ENCODE measurements at regions not wholly inside any gene's neighbourhood (a gene's known extent, or its start where the extent isn't known, plus 50 kb on each side); places are given as distances from the start of the nearest gene placed in this dataset.
"Not testable (repeated sequence)": the region's sequence is repeated elsewhere in the genome, so short reads cannot be mapped to it uniquely, and the experiment has no call there.

DNA sequence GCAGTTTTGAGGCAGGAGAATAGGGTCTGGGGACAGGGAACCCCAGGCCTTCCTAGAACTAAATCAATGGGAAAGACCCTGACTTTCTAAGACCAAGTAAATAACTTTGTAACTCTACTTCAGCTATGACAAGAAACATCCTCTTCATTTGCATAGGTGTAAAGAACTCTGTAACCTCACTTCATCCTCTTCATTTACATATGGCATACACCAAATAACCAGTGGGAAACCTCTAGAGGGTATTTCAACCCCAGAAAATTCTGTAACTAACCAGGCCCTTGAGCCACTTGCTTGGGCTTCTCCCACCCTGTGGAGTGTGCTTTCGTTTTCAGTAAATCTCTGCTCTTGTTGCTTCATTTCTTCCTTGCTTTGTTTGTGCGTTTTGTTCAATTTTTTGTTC is 495.6 kb downstream of the SIPA1L2 start:
- no peak for DNase-seq (ENCODE audit: low read depth)

DNA sequence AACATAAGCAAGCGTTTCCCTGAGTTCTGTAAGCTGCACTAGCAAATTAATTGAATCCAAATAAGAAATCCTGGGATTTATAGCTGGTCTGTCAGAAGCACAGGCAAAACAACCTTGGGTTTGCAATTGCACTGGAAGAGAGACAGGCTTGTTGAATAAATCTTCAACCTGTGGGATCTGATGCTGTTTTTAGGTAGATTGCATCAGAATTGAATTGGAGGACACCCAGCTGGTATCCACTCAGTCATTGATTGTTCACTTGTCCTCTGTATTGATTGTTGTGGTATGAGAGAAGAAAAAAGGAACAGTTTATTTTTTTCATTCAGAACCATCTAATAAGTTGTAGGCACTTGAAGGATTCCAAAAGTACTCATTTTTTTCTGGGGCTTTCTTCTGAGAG is 497.4 kb downstream of the SIPA1L2 start:
- DNase-seq (ENCODE audit: low read depth), result no peak

DNA sequence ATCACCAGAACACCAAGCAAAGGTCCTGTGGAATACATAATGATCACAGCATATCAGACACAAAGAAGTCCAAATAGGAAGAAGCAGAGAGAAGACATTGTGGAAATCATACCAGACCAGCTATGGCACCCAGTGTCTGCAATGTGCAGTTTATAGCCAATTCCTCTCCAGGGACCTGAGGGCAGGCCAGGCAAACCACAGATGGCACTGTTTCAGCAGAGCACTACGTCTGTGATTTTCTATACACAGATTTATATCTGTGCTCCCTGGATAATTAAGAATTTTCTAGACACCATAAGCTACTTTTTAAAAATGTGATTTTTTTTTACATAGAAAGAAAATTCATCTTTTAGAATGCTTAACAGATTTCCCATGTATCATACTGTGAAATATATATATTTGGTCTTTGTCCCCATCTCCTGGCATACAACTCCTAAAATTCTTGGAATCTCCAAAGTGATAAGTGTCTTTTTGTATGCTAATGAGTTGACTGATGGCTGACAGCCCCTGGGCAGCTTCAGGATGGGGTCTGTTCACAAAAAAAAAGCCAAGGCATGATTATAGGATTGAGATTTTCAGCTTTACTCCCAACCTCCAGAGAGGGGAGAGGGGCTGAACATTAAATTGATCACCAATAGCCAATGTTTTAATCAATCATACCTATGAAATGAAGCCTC is 498.1 kb downstream of the SIPA1L2 start:
- DNase-seq (ENCODE audit: low read depth), result no peak

DNA sequence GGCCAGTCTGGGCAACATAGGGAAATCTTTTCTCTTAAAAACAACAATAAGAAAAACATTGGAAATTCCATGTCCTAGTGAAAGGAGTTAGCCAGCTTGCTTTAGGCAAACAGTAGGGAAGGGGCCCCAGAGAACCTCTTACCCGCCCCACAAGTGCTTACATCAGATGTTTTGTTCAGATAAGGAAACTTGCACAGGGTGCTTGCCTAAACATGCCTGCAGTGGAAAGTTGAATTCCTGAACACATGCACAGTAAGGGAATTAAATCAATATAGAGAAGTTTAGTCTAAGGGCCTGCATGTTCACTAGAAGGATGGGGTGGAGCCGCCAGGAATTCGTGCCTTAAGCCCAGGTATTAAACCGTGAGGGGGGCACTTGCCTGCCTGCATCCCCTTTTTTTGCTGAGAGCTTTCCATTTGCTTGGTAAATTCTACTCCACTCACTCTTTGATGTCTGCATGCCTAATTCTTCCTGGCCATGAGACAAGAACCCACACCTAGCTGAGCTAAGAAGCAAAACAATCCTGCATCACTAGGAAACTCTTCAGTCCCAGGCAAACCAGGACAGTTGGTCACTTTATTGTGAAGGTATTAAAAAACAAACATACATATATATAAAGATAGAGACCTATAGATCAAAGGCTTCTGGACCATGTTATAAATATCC is 499.0 kb downstream of the SIPA1L2 start:
- DNase-seq (ENCODE audit: low read depth), result no peak

DNA sequence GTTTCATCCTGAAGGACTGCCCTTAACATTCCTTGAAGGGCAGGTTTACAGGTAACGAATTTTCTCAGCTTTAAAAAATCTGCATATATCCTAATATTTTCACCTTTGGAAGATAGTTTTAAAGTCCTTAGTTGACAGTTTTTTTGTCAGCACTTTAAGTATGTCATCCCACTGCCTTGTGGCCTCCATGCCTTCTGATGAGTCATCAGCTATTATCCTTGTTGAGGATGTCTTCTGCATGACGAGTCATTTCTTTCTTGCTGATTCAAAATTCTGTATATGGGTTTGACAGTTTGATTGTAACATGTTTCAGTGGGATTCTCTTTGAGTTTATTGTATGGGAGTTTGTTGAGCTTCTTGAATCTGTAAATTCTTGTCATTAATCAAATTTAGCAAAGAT is 500.6 kb downstream of the DISC1 start:
- DNase-seq (ENCODE audit: low read depth), result peak; percentile 85

DNA sequence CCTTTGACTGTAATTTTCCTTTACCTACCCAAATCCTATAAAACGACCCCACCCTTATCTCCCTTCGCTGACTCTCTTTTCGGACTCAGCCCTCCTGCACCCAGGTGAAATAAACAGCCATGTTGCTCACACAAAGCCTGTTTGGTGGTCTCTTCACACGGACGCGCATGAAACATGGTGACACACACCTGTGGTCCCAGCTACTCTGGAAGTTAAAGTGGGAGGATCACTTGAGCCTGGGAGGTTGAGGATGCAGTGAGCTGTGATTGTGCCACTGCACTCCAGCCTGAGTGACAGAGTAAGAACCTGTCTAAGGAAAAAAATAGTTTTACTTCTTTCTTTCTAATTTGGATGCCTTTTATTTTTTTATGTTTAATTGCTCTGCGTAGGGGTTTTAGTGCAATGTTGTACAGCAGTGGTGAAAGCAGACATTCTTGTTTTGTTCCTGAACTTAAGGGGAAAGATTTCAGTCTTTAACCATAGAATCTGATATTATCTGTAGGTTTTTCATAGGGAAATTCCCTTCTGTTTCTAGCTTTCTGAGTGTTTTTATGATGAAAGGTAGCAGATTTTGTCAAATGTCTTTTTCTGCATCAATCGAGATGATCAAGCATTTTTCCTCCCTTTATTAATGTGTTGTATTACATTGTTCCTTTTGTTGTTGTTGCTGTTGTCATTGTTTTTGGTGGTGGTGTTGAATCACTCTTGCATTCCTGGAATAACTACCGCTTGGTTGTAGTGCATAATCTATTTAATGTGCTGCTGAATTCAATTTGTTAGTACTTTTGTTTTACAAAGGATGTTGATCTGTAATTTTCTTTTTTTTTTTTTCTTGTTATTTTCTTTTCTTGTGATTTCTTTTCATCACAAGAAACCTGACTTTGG is 497.4 kb downstream of the DISC1 start:
- DNase-seq (ENCODE audit: low read depth), result no peak

DNA sequence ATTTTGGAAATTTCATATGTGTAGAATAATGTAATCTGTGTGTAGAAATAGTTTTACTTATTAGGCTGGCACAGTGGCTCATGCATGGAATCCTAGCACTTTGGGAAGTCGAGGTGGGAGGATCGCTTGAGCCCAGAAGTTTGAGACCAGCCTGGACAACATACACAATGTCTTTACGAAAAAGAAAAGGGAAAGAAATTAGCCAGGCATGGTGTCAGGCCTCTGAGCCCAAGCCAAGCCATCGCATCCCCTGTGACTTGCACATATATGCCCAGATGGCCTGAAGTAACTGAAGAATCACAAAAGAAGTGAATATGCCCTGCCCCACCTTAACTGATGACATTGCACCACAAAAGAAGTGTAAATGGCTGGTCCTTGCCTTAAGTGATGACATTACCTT is 491.3 kb downstream of the DISC1 start:
- DNase-seq (ENCODE audit: low read depth), result not testable (repeated sequence)

DNA sequence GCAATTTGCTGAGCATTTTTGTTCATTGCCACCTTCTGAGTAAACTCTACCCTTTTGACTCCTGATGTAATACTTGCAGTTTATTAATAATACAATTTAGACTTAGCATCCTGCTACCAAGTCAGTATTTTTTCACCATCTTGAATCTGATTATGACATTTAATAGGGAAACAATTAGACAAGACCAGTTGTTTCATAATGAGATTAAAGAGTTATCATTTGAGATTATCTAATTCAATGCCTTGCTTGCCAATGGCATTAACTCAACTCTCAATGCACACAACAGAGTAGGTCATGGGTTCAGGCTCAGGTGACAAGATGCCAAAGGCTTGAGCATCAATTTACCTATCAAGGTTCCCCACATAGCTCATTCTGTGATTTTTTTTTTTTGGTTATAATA is 488.4 kb downstream of the DISC1 start:
- no peak for DNase-seq (ENCODE audit: low read depth)

DNA sequence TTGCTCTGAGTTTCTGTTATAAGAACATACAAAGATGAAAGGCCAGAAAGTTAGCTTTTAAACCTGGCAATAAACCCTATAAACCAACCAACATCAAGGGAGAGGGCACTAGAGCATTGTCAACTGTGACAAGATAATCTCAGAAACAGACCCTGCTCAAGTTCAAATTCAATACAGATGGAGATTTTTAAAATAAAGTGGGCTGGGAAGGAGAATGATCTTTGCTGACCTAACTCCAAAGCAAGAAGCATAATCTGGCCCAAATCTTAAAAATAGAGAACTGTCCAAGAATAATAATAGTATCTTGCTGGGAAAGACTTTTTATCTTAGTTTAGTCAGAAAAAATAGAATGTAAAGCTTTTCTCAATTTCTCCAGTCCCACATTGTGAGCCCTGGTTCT is 485.5 kb downstream of the DISC1 start:
- no peak for DNase-seq (ENCODE audit: low read depth)

DNA sequence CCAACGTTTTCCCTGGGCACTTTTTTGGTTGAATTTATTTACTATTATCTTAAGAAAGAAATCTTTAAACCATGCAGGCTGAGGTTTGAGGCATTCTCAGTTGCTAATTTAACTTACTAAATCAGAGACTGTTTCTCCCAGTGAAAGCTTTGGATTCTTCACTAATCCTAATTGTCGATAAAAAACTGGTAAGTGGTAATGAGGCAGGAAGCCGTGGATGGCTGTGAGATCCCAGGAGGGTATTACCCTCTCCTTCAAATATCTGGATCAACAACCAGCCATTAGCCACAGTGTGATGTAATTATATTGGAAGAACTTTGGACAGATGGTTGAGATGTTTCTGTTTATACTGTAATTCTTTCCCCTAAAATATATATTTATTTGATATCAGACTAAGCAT is 485.0 kb downstream of the DISC1 start:
- DNase-seq (ENCODE audit: low read depth), result no peak

DNA sequence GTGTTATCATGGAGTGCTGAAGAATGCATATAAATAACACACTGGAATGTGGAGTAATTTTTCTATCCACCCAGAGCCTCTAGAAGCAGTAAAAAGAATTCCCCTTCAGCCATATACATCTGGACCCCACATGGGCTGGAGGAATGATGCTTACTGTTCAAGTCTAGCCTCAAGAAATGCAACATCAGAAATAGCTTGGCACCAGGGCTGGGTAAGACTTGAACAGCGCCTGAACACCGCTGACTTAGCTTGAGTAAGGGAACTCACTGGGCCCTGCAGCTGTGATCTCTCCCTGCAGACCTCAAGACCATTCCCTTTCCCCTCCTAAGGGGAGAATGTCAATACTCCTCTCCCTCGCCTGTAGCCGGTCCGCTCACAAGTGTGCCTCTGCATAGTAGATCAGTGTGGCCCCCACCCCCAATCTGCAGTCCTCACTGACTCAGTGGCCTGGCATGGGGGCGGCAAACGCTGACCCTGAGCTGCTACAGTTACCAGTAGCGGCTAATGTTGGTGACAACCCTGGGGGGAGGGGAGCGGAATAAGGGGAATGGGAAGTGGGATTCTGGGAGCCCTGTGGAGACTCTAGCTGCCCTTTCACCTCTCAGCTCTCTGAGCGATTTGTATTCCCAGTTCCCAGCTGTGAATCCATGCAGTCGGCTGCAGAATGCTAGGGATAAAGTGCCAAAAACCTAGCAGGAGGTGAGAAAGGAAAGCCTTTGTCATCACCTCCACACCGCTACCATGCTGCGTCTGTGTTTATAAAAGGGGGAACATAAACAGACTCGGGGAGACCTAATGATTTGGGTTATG is 483.9 kb downstream of the DISC1 start:
- DNase-seq (ENCODE audit: low read depth), result peak; percentile 26

DNA sequence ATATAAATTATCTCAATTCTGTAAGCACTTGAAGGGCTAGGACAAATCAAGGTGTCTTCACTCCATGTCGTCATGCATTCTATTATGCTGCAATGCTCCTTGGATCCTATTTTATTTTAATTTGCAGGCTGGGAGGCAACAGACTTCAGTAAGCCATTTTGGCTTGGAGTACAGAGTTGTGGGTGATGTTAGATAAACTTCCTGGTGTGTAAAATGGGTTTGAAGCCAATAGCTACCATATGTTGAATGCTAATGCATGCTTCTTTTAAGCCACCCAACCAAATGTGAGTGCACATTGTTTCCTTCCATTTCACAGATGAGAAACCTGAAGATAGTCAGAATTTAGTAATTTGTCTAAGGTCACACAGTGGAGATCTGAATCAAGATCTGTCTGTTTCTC is 482.8 kb downstream of the DISC1 start:
- DNase-seq (ENCODE audit: low read depth), result no peak

DNA sequence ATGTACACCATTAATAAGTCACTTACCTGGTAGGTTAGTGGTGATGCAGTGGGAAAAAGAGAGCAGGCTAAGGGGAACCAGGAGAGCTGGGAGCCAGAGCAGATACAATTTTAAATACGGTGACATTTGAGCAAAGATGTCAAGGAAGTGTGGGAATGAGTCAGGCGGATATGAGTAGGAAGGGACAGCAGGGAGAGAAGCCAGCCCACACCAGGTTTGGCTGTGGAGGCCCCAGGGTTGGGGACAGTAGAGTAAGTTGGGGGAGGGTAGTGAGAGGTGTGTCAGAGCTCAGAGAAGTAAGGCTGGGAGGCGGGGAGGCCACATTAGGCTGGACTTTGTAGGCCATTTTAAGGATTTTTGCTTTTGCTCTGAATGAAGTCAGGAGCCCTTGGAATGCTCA is 482.0 kb downstream of the DISC1 start:
- DNase-seq (ENCODE audit: low read depth), result peak; percentile 55

DNA sequence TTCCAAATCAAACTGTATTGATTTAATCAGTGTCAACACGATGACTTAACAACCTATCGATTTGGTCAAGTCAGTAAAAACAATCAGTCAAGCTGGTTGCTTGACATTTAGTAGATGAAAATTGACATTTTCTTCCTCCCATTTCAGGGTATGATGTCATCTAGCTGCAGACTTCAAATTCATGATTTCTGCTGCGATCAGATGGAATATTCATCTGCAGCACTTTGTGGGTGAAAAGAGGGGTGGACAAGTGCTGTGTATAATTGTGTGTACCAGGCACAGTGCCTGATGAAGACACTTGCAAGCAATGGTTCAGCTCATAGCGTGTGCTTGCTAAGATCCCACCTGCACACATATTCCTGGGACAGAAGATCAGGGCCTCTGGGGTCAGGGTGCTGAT is 479.8 kb downstream of the DISC1 start:
- DNase-seq (ENCODE audit: low read depth), result no peak

DNA sequence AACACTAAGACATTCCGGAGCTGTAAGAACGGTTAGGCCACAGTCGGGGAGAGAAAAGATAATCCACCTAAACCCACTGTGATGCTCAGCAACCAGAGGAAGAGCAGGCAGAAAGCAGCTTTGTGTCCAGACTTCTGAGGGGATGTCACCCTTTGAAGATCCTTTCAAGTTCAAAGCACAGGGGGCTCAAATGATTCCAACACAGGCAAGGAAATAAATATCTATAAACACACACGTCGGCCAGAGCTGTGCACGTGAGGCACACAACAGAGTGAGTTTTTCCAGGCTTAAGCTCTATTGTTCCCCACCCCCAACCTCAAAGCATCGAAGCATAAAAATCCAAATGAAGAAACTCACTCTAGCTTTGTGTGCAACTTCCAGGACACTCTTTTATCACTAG is 479.0 kb downstream of the DISC1 start:
- DNase-seq (ENCODE audit: low read depth), result no peak

DNA sequence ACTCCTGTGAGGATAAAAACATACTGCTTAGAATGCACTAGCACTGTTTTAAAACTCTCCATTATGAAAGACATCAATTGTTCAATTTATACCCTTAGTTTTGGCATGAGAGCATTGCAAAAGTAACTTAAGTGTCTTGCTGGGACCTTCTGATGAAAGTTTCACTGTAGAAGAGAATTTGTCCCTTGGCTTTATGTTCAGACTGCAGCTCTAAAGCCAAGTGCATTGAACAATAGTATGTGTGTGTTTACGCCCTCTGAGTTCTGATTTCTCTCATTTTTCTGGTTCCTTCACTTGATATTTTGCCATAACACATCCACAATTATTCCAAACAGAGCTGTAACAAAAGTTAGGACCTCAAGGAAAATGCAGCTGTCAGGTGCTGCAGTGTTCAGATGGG is 474.6 kb downstream of the DISC1 start:
- no peak for DNase-seq (ENCODE audit: low read depth)

DNA sequence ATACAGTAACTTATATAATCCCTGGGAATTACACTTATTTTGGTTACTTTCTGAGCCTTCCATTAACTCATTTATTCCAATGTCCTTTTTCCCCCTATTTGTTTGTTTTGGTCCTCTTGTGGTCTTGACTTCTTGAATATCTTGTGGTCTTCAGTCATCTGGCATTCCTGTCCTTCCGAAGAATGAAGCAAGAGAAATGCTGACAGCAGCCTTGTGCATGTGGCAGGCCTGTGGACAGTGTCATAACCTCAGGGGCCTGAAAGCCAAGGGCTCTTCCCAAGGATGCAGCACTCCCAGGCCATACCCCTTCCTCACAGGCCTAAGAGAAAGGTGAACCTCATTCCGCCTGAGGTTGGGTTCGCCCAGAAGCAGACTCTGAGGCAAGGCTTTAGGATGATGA is 470.2 kb downstream of the DISC1 start:
- DNase-seq (ENCODE audit: low read depth), result no peak
